Suprapubic skin (tissue), 4 donors: ENCODE measurements at regions not wholly inside any gene's neighbourhood (a gene's known extent, or its start where the extent isn't known, plus 50 kb on each side); places are given as distances from the start of the nearest gene placed in this dataset.

ENCODE experiments used
- DNase-seq, 2 donors: peaks; one replicate each; pipeline ENCODE4 v3.0.0-alpha.2; 2019; ENCODE audit warnings: low spot score in 2 of 2
- H3K27ac ChIP-seq: fragments of 200-600 bp; sonication (generic); one replicate; pipeline ENCODE4 v1.5.1; 2019
- H3K27me3 ChIP-seq: fragments of 200-600 bp; sonication (generic); one replicate; pipeline ENCODE4 v1.5.1; 2019
- H3K36me3 ChIP-seq: fragments of 200-600 bp; sonication (generic); one replicate; pipeline ENCODE4 v1.5.1; 2019
- H3K4me1 ChIP-seq: fragments of 200-600 bp; sonication (generic); one replicate; pipeline ENCODE4 v1.5.1; 2019
- H3K4me3 ChIP-seq: fragments of 200-600 bp; sonication (generic); one replicate; pipeline ENCODE4 v1.5.1; 2019; ENCODE audit warnings: mild to moderate bottlenecking
- H3K9me3 ChIP-seq: fragments of 200-600 bp; sonication (generic); one replicate; pipeline ENCODE4 v1.5.1; 2019
- CTCF ChIP-seq, 2 donors: fragments of 200-600 bp in 1 of 2; fragments of 450-650 bp in 1 of 2; sonication (generic) in 1 of 2; IDR thresholded peaks; one replicate each; pipeline ENCODE4 v1.5.1; 2016 to 2019; ENCODE audit warnings: antibody characterized with exemption in 2 of 2, mild to moderate bottlenecking in 1 of 2, moderate library complexity in 1 of 2
- EP300 ChIP-seq: sonication (generic); formaldehyde crosslinking; IDR thresholded peaks from one replicate; pipeline ENCODE4 v1.6.1; 2017; ENCODE audit warnings: antibody characterized with exemption
- POLR2A ChIP-seq, 2 donors: fragments of 450-650 bp; IDR thresholded peaks; one replicate each; pipeline ENCODE4 v1.6.1; 2017; ENCODE audit warnings: antibody characterized with exemption in 2 of 2, mild to moderate bottlenecking in 2 of 2, moderate library complexity in 2 of 2
- POLR2AphosphoS5 ChIP-seq, 3 donors: sonication (generic); formaldehyde crosslinking; IDR thresholded peaks; one replicate each; pipeline ENCODE4 v1.6.1; 2017; ENCODE audit warnings: antibody characterized with exemption in 3 of 3
- WGBS: methylation state at CpG from one replicate; pipeline ENCODE4 v1.1.5; 2018; 5-methylcytosine and 5-hydroxymethylcytosine counted together

GRCh38 chr2:558879-559278 lies 118.3 kb downstream of the TMEM18 start:
- no peaks in the 10 kb centered on the region for H3K36me3 ChIP-seq
- 80% methylated on average over 14 of the region's 14 CpGs for WGBS
- H3K27ac ChIP-seq: no peak overlapping the region
- H3K9me3 ChIP-seq: no peaks in the 10 kb centered on the region
- TF ChIP-seq CTCF (IDR thresholded peaks at IDR 0.05): no peak
- TF ChIP-seq POLR2A (IDR thresholded peaks at IDR 0.05): no peak
- no peak for TF ChIP-seq POLR2AphosphoS5 (IDR thresholded peaks at IDR 0.05)
- no peak for TF ChIP-seq EP300
- H3K4me1 ChIP-seq: no peaks in the 10 kb centered on the region
- DNase-seq: no peak
- H3K27me3 ChIP-seq: peaks cover 8% of the 10 kb centered on the region
- H3K4me3 ChIP-seq: no peak overlapping the region

GRCh38 chr2:558302-558642 lies 118.9 kb downstream of the TMEM18 start:
- no peaks in the 10 kb centered on the region for H3K4me1 ChIP-seq
- peaks cover 11% of the 10 kb centered on the region for H3K27me3 ChIP-seq
- no peak overlapping the region for H3K4me3 ChIP-seq
- H3K36me3 ChIP-seq: no peaks in the 10 kb centered on the region
- WGBS: 92% methylated on average over 17 of the region's 17 CpGs
- H3K27ac ChIP-seq: no peak overlapping the region
- DNase-seq: no peak
- no peaks in the 10 kb centered on the region for H3K9me3 ChIP-seq
- no peak for TF ChIP-seq EP300
- no peak for TF ChIP-seq POLR2A (IDR thresholded peaks at IDR 0.05)
- TF ChIP-seq CTCF (IDR thresholded peaks at IDR 0.05): no peak
- no peak for TF ChIP-seq POLR2AphosphoS5 (IDR thresholded peaks at IDR 0.05)

GRCh38 chr2:557635-558301 lies 119.4 kb downstream of the TMEM18 start:
- DNase-seq: no peak
- H3K27me3 ChIP-seq: peaks cover 12% of the 10 kb centered on the region
- H3K27ac ChIP-seq: no peak overlapping the region
- no peaks in the 10 kb centered on the region for H3K36me3 ChIP-seq
- no peak overlapping the region for H3K4me3 ChIP-seq
- TF ChIP-seq POLR2A (IDR thresholded peaks at IDR 0.05) (no peak), CTCF (IDR thresholded peaks at IDR 0.05) (no peak), EP300 (no peak), POLR2AphosphoS5 (IDR thresholded peaks at IDR 0.05) (no peak)
- H3K9me3 ChIP-seq: no peaks in the 10 kb centered on the region
- H3K4me1 ChIP-seq: no peaks in the 10 kb centered on the region
- 86% methylated on average over 30 of the region's 34 CpGs for WGBS

- DNase-seq: no peak
- Histone ChIP-seq H3K27me3 (peaks cover 5% of the 10 kb centered on the region), H3K36me3 (no peaks in the 10 kb centered on the region), H3K4me1 (no peaks in the 10 kb centered on the region), H3K4me3 (no peak overlapping the region), H3K9me3 (no peaks in the 10 kb centered on the region), H3K27ac (no peak overlapping the region)
- TF ChIP-seq POLR2A (IDR thresholded peaks at IDR 0.05): no peak
- no peak for TF ChIP-seq POLR2AphosphoS5 (IDR thresholded peaks at IDR 0.05)
- TF ChIP-seq EP300: no peak
- no peak for TF ChIP-seq CTCF (IDR thresholded peaks at IDR 0.05)
- whole genome bisulfite sequencing: 66% methylated on average over 10 of the region's 11 CpGs
These were observed 120.7 kb downstream of the TMEM18 start for GRCh38 chr2:556485-556884.

- no peak overlapping the region for H3K27ac ChIP-seq
- no peak for DNase-seq
- no peak overlapping the region for H3K4me3 ChIP-seq
- WGBS: 59% methylated on average over 12 of the region's 12 CpGs
- no peaks in the 10 kb centered on the region for H3K4me1 ChIP-seq
- H3K9me3 ChIP-seq: no peaks in the 10 kb centered on the region
- TF ChIP-seq CTCF (IDR thresholded peaks at IDR 0.05) (no peak), EP300 (no peak), POLR2A (IDR thresholded peaks at IDR 0.05) (no peak), POLR2AphosphoS5 (IDR thresholded peaks at IDR 0.05) (no peak)
- no peaks in the 10 kb centered on the region for H3K36me3 ChIP-seq
- H3K27me3 ChIP-seq: peaks cover 4% of the 10 kb centered on the region
These were observed 121.9 kb downstream of the TMEM18 start for GRCh38 chr2:555164-555922.
